ENCODE measurements at regions not wholly inside any gene's neighbourhood (a gene's known extent, or its start where the extent isn't known, plus 50 kb on each side); places are given as distances from the start of the nearest gene placed in this dataset.

GRCh38 chr6:15871276-15871675 lies 208.4 kb upstream of the DTNBP1 start:
- TF ChIP-seq CTCF (IDR thresholded peaks at IDR 0.05) (no peak), RFX5 (IDR thresholded peaks at IDR 0.05) (no peak), RAD21 (conservative IDR thresholded peaks at IDR 0.05 in 1 of 2, IDR thresholded peaks at IDR 0.05 in 1 of 2) (no peak), RNF2 (IDR thresholded peaks at IDR 0.05; ENCODE audit: borderline replicate concordance, low read depth) (no peak), POLR2A (IDR thresholded peaks at IDR 0.05; ENCODE audit: low read length) (no peak), JUNB (IDR thresholded peaks at IDR 0.05) (no peak), ELK1 (IDR thresholded peaks at IDR 0.05; ENCODE audit: low read depth, low read length) (no peak), REST (IDR thresholded peaks at IDR 0.05) (no peak), CEBPB (IDR thresholded peaks at IDR 0.05) (no peak), SMC3 (IDR thresholded peaks at IDR 0.05) (no peak), HOXB5 (CRISPR knock-in tag; IDR thresholded peaks at IDR 0.05) (no peak)

All from A549 (cell line).